H9 (cell line): ENCODE measurements at regions not wholly inside any gene's neighbourhood (a gene's known extent, or its start where the extent isn't known, plus 50 kb on each side); places are given as distances from the start of the nearest gene placed in this dataset.
A peak's percentile ranks its signal among the peaks of the same experiment; 100 is the strongest.

ENCODE experiments used
- DNase-seq: peaks from one replicate; pipeline ENCODE4 v3.0.0-alpha.2; 2017
- H2AFZ ChIP-seq: one replicate; pipeline ENCODE4 v1.6.1; 2013; ENCODE audit warnings: mild to moderate bottlenecking, low read length, control low read depth, moderate library complexity
- H2AK5ac ChIP-seq: 2 replicates; pipeline ENCODE4 v1.6.1; 2013; ENCODE audit warnings: low read length, control low read depth, mixed read lengths; ENCODE audit not compliant: insufficient read length
- H2BK120ac ChIP-seq: one replicate; pipeline ENCODE4 v1.6.1; 2013; ENCODE audit warnings: low read depth, mild to moderate bottlenecking, low read length, control low read depth, inconsistent platforms; ENCODE audit not compliant: poor library complexity, severe bottlenecking
- H2BK12ac ChIP-seq: 2 replicates; pipeline ENCODE4 v1.6.1; 2013; ENCODE audit warnings: low read length, control low read depth, mixed read lengths, low read depth; ENCODE audit not compliant: insufficient read length
- H2BK15ac ChIP-seq: 2 replicates; pipeline ENCODE4 v1.6.1; 2013; ENCODE audit warnings: low read depth, low read length, control low read depth
- H2BK20ac ChIP-seq: one replicate; pipeline ENCODE4 v1.6.1; 2013; ENCODE audit warnings: low read depth, mild to moderate bottlenecking, low read length, control low read depth, inconsistent platforms; ENCODE audit not compliant: poor library complexity, severe bottlenecking
- H2BK5ac ChIP-seq: 2 replicates; pipeline ENCODE4 v1.6.1; 2013; ENCODE audit warnings: low read length, control low read depth, mixed read lengths; ENCODE audit not compliant: insufficient read length
- H3K14ac ChIP-seq: 2 replicates; pipeline ENCODE4 v1.6.1; 2013; ENCODE audit warnings: low read length, control low read depth; ENCODE audit not compliant: insufficient read depth
- H3K18ac ChIP-seq: 2 replicates; pipeline ENCODE4 v1.6.1; 2013; ENCODE audit warnings: low read depth, mild to moderate bottlenecking, mixed read lengths, low read length, control low read depth; ENCODE audit not compliant: insufficient read length
- H3K23ac ChIP-seq: 2 replicates; pipeline ENCODE4 v1.6.1; 2013; ENCODE audit warnings: low read length, control low read depth, mixed read lengths, low read depth; ENCODE audit not compliant: insufficient read length
- H3K23me2 ChIP-seq: 2 replicates; pipeline ENCODE4 v1.6.1; 2013; ENCODE audit warnings: low read depth, mild to moderate bottlenecking, mixed read lengths, low read length, control low read depth; ENCODE audit not compliant: insufficient read length, poor library complexity, severe bottlenecking
- H3K27ac ChIP-seq: 2 replicates; pipeline ENCODE4 v1.5.1; 2013; ENCODE audit warnings: low read length, control low read depth, mixed read lengths, low read depth; ENCODE audit not compliant: insufficient read length
- H3K27me3 ChIP-seq: 2 replicates; pipeline ENCODE4 v1.6.1; 2013; ENCODE audit warnings: low read length, control low read depth, inconsistent platforms; ENCODE audit not compliant: insufficient read depth
- H3K4ac ChIP-seq: 2 replicates; pipeline ENCODE4 v1.6.1; 2013; ENCODE audit warnings: low read depth, mild to moderate bottlenecking, control low read depth, inconsistent platforms, low read length, moderate library complexity
- H3K4me1 ChIP-seq: 2 replicates; pipeline ENCODE4 v1.6.1; 2013; ENCODE audit warnings: low read length, control low read depth, inconsistent platforms; ENCODE audit not compliant: insufficient read depth
- H3K4me2 ChIP-seq: 2 replicates; pipeline ENCODE4 v1.6.1; 2013; ENCODE audit warnings: low read length, control low read depth, mixed read lengths; ENCODE audit not compliant: insufficient read length, insufficient read depth
- H3K56ac ChIP-seq: 2 replicates; pipeline ENCODE4 v1.6.1; 2013; ENCODE audit warnings: low read depth, mild to moderate bottlenecking, mixed read lengths, low read length, control low read depth; ENCODE audit not compliant: insufficient read length
- H3K79me1 ChIP-seq: 2 replicates; pipeline ENCODE4 v1.6.1; 2013; ENCODE audit warnings: low read depth, mild to moderate bottlenecking, moderate library complexity, low read length, control low read depth, inconsistent platforms; ENCODE audit not compliant: insufficient read depth, poor library complexity, severe bottlenecking
- H3K79me2 ChIP-seq: 2 replicates; pipeline ENCODE4 v1.6.1; 2013; ENCODE audit warnings: low read length, control low read depth, inconsistent platforms; ENCODE audit not compliant: insufficient read depth
- H3K9ac ChIP-seq: 2 replicates; pipeline ENCODE4 v1.6.1; 2013; ENCODE audit warnings: low read length, control low read depth, mixed read lengths; ENCODE audit not compliant: insufficient read length; ENCODE audit errors: extremely low read depth
- H3K9me3 ChIP-seq: one replicate; pipeline ENCODE4 v1.6.1; 2013; ENCODE audit warnings: low read depth, low read length, inconsistent platforms; ENCODE audit not compliant: control insufficient read depth
- H3T11ph ChIP-seq: one replicate; pipeline ENCODE4 v1.6.1; 2013; ENCODE audit warnings: mild to moderate bottlenecking, low read length, control low read depth, inconsistent platforms
- H4K20me1 ChIP-seq: one replicate; pipeline ENCODE4 v1.6.1; 2013; ENCODE audit not compliant: control insufficient read depth, insufficient read length, insufficient read depth
- H4K5ac ChIP-seq: 2 replicates; pipeline ENCODE4 v1.6.1; 2013; ENCODE audit warnings: low read depth, mild to moderate bottlenecking, mixed read lengths, low read length, control low read depth; ENCODE audit not compliant: insufficient read length
- H4K8ac ChIP-seq: replicated peaks from 2 replicates; pipeline ENCODE4 v1.6.1; 2013; ENCODE audit warnings: low read length, control low read depth, mixed read lengths, low read depth; ENCODE audit not compliant: insufficient read length
- H4K91ac ChIP-seq: 2 replicates; pipeline ENCODE4 v1.6.1; 2013; ENCODE audit warnings: low read depth, mild to moderate bottlenecking, moderate library complexity, mixed read lengths, low read length, control low read depth; ENCODE audit not compliant: insufficient read length
- H3K27ac Mint-ChIP-seq, 3 experiments: 2 replicates in 2 of 3; 3 replicates in 1 of 3; pipeline ENCODE4 v1.8.0; 2020 to 2021; ENCODE audit warnings: mixed read lengths in 3 of 3, mild to moderate bottlenecking in 1 of 3, moderate library complexity in 1 of 3
- H3K27me3 Mint-ChIP-seq: 2 replicates; pipeline ENCODE4 v1.8.0; 2021; ENCODE audit warnings: low read depth, mild to moderate bottlenecking, moderate library complexity, mixed read lengths
- H3K36me3 Mint-ChIP-seq, 3 experiments: 2 replicates in 2 of 3; 3 replicates in 1 of 3; pipeline ENCODE4 v1.8.0; 2020 to 2021; ENCODE audit warnings: low read depth in 3 of 3, mixed read lengths in 3 of 3; ENCODE audit not compliant: insufficient read depth in 1 of 3
- H3K4me1 Mint-ChIP-seq, 2 experiments: 2 replicates each; pipeline ENCODE4 v1.8.0; 2020; ENCODE audit warnings: mixed read lengths in 2 of 2
- H3K4me3 Mint-ChIP-seq, 2 experiments: 2 replicates in 1 of 2; 3 replicates in 1 of 2; pipeline ENCODE4 v1.8.0; 2020 to 2021; ENCODE audit warnings: mild to moderate bottlenecking in 2 of 2, mixed read lengths in 2 of 2, moderate library complexity in 1 of 2
- H3K9me3 Mint-ChIP-seq, 2 experiments: 2 replicates in 1 of 2; 3 replicates in 1 of 2; pipeline ENCODE4 v1.8.0; 2020; ENCODE audit warnings: mild to moderate bottlenecking in 2 of 2, mixed read lengths in 2 of 2, moderate library complexity in 1 of 2
- WGBS: extraction: QIAGEN DNeasy Blood & Tissue Kit; methylation state at CpG from one replicate; pipeline ENCODE4 v1.1.7; 2013; ENCODE audit warnings: missing lambda C conversion rate, low lambda C conversion rate, mixed read lengths; ENCODE audit not compliant: insufficient read length; ENCODE audit errors: extremely low coverage; 5-methylcytosine and 5-hydroxymethylcytosine counted together
- TF ChIP-seq, protein P1 (sequence below): fragments of 200-600 bp; sonication (generic); conservative IDR thresholded peaks from 3 replicates; pipeline ENCODE4 v1.8.0; 2021; ENCODE audit warnings: antibody characterized with exemption, mild to moderate bottlenecking

DNA sequence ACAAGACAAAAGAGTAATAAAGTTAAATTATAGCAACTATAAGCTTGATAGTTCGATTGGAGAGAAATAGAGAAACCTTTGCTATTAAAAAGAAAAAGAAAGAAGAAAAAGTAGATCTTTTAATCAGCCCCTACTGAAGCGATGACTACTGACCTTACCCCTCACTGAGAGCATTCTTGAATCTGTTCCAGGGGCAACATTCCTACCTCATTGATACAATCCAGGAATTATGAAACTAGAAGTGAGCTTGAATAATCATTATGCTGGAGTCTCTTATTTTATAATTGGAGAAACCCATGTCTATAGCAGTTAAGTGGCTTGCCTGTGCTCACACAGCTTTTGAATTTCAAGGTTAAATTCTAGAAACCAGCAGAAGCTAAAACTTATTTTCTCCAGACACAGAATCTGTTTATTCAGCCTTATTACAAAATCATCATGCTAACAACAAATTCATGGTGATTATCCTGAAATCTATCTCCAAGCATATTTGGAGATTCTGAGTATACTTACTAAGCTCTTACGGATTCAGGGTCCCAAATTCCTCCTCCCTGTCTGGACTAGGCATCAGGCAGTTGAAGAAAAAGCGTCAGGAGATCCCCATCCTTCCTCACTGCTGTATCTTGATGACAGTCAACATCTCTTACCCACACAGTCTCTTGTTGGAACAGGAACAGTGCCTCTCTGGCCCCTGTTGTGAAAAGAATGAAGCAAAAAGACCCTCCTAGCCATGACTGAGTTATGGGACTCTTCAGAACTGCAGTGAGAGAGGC, 547.6 kb upstream of the WWC1 start:
- Histone ChIP-seq H3K79me1 (no peaks in the 10 kb centered on the region), H4K5ac (no peak overlapping the region), H3K23me2 (no peaks in the 10 kb centered on the region), H4K20me1 (no peaks in the 10 kb centered on the region), H3K4me1 (peaks cover 7% of the 10 kb centered on the region), H2AFZ (no peak overlapping the region), H3K4ac (no peak overlapping the region), H3K4me2 (no peak overlapping the region), H2BK120ac (no peak overlapping the region), H3K27me3 (no peaks in the 10 kb centered on the region), H3K27ac (no peak overlapping the region), H2AK5ac (no peak overlapping the region), H3T11ph (no peak overlapping the region), H2BK20ac (no peak overlapping the region), H3K14ac (no peak overlapping the region), H3K56ac (no peak overlapping the region), H2BK5ac (no peak overlapping the region), H3K18ac (no peak overlapping the region), H3K23ac (no peak overlapping the region), H4K8ac (no peak overlapping the region), H3K9me3 (no peaks in the 10 kb centered on the region), H3K9ac (no peak overlapping the region), H2BK15ac (no peak overlapping the region), H2BK12ac (no peak overlapping the region), H3K79me2 (no peaks in the 10 kb centered on the region), H4K91ac (no peak overlapping the region)
- 0 out of 7 replicates have a peak overlapping the region, but pooled peaks of 1 of the 3 experiments have one; percentile 9 for H3K27ac Mint-ChIP-seq
- H3K27me3 Mint-ChIP-seq: no peaks in the 10 kb centered on the region; the same call in 1 of the 2 replicates
- peaks cover 0 to 9% (median 1%) of the 10 kb centered on the region in 3 experiments; a peak in 4 of 7 replicates for H3K36me3 Mint-ChIP-seq
- no peak overlapping the region for H3K4me3 Mint-ChIP-seq
- peaks cover 6 to 8% of the 10 kb centered on the region in 2 experiments; a peak in 1 of 5 replicates for H3K9me3 Mint-ChIP-seq
- WGBS: no CpG with 5 or more reads among the region's 4 CpGs
- no peak for DNase-seq
- TF ChIP-seq, protein P1, sequence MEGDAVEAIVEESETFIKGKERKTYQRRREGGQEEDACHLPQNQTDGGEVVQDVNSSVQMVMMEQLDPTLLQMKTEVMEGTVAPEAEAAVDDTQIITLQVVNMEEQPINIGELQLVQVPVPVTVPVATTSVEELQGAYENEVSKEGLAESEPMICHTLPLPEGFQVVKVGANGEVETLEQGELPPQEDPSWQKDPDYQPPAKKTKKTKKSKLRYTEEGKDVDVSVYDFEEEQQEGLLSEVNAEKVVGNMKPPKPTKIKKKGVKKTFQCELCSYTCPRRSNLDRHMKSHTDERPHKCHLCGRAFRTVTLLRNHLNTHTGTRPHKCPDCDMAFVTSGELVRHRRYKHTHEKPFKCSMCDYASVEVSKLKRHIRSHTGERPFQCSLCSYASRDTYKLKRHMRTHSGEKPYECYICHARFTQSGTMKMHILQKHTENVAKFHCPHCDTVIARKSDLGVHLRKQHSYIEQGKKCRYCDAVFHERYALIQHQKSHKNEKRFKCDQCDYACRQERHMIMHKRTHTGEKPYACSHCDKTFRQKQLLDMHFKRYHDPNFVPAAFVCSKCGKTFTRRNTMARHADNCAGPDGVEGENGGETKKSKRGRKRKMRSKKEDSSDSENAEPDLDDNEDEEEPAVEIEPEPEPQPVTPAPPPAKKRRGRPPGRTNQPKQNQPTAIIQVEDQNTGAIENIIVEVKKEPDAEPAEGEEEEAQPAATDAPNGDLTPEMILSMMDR: no peak
- peaks cover 11 to 17% of the 10 kb centered on the region in 2 experiments for H3K4me1 Mint-ChIP-seq
